Natural killer cell (primary cell): ENCODE measurements at regions not wholly inside any gene's neighbourhood (a gene's known extent, or its start where the extent isn't known, plus 50 kb on each side); places are given as distances from the start of the nearest gene placed in this dataset.

Experiments
- ATAC-seq, 3 donors: fragments of 150-1000 bp in 2 of 3; fragments of 200-7000 bp in 1 of 3; cut with Tn5 transposase; 1 replicate in 1 of 3; 2 replicates in 2 of 3; pipeline ENCODE4 v1.10.0; 2021; ENCODE audit warnings: mild to moderate bottlenecking in 2 of 3, moderate library complexity in 2 of 3
- DNase-seq, 2 donors: peaks; one replicate each; pipeline versions ENCODE4 v3.0.0 to v3.0.0-alpha.2; 2013 to 2021; ENCODE audit warnings: mixed read lengths in 1 of 2
- H3K27ac ChIP-seq: one replicate; pipeline ENCODE4 v1.5.1; 2013; ENCODE audit warnings: mild to moderate bottlenecking, low read length
- H3K27me3 ChIP-seq: one replicate; pipeline ENCODE4 v1.6.1; 2013; ENCODE audit warnings: low read length; ENCODE audit not compliant: control insufficient read depth, insufficient read depth
- H3K36me3 ChIP-seq: one replicate; pipeline ENCODE4 v1.6.1; 2013; ENCODE audit warnings: low read length; ENCODE audit not compliant: control insufficient read depth, insufficient read depth
- H3K4me1 ChIP-seq: one replicate; pipeline ENCODE4 v1.6.1; 2013; ENCODE audit warnings: low read length; ENCODE audit not compliant: control insufficient read depth, insufficient read depth
- H3K4me3 ChIP-seq: one replicate; pipeline ENCODE4 v1.5.1; 2013; ENCODE audit warnings: low read length
- H3K9me3 ChIP-seq: one replicate; pipeline ENCODE4 v1.6.1; 2013; ENCODE audit warnings: low read length; ENCODE audit not compliant: control insufficient read depth, insufficient read depth
- H3K27ac Mint-ChIP-seq, 2 donors: one replicate each; pipeline ENCODE4 v1.8.0; 2022; ENCODE audit warnings: mild to moderate bottlenecking in 2 of 2, mixed read lengths in 2 of 2, moderate library complexity in 1 of 2
- H3K27me3 Mint-ChIP-seq, 2 donors: one replicate each; pipeline ENCODE4 v1.8.0; 2022; ENCODE audit warnings: low read depth in 2 of 2, mixed read lengths in 2 of 2
- H3K36me3 Mint-ChIP-seq: one replicate; pipeline ENCODE4 v1.8.0; 2022; ENCODE audit warnings: mixed read lengths
- H3K4me1 Mint-ChIP-seq, 2 donors: one replicate each; pipeline ENCODE4 v1.8.0; 2022; ENCODE audit warnings: mixed read lengths in 2 of 2
- H3K4me3 Mint-ChIP-seq: one replicate; pipeline ENCODE4 v1.8.0; 2022; ENCODE audit warnings: mild to moderate bottlenecking, moderate library complexity, mixed read lengths
- H3K9me3 Mint-ChIP-seq, 2 donors: one replicate each; pipeline ENCODE4 v1.8.0; 2022; ENCODE audit warnings: mixed read lengths in 2 of 2
- WGBS: methylation state at CpG from one replicate; pipeline ENCODE4 v1.1.7; 2013; ENCODE audit warnings: missing lambda C conversion rate; ENCODE audit not compliant: insufficient coverage; 5-methylcytosine and 5-hydroxymethylcytosine counted together
- intact Hi-C: fragments of 100-400 bp; cut with micrococcal nuclease; formaldehyde crosslinking; loops from one replicate; pipeline ENCODE4 v1.14.2; 2022
- TF ChIP-seq, protein P1 (sequence below): fragments of 200-600 bp; IDR thresholded peaks from one replicate; pipeline ENCODE4 v1.8.0; 2022; ENCODE audit warnings: antibody characterized with exemption

DNA sequence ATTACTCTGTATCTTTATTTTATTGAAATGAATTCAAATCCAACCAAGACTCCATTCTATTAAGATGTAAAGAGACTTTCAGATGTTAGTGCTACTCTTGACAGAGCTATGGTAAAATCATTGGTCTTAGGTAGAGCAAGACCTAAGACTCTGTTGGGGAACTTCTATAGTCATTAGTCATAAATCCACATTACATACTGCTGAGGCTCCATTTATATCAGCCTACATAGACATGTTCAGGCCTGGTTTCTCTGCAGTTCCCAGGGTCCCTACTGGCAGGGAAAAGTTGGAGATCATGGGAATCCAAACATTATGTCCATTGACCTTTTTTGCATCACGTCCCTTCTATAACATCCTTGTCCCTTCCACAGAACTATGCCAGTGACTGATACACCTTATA lies 580.4 kb upstream of the ZEB2 start:
- WGBS, result 95% methylated on average over 1 of the region's 1 CpG
- no peak overlapping the region for H3K27ac ChIP-seq
- no peak for ATAC-seq
- H3K36me3 ChIP-seq, result no peaks in the 10 kb centered on the region
- no peaks in the 10 kb centered on the region for H3K4me1 ChIP-seq
- intact Hi-C loops, result no loop called here
- Mint-ChIP-seq H3K27ac (no peak overlapping the region), H3K9me3 (peaks cover 0 to 3% of the 10 kb centered on the region in 2 donors), H3K4me1 (no peaks in the 10 kb centered on the region), H3K4me3 (no peak overlapping the region), H3K27me3 (peaks cover 8 to 9% of the 10 kb centered on the region in 2 donors), H3K36me3 (no peaks in the 10 kb centered on the region)
- DNase-seq, result no peak
- H3K27me3 ChIP-seq, result no peaks in the 10 kb centered on the region
- H3K4me3 ChIP-seq, result no peak overlapping the region
- TF ChIP-seq, protein P1, sequence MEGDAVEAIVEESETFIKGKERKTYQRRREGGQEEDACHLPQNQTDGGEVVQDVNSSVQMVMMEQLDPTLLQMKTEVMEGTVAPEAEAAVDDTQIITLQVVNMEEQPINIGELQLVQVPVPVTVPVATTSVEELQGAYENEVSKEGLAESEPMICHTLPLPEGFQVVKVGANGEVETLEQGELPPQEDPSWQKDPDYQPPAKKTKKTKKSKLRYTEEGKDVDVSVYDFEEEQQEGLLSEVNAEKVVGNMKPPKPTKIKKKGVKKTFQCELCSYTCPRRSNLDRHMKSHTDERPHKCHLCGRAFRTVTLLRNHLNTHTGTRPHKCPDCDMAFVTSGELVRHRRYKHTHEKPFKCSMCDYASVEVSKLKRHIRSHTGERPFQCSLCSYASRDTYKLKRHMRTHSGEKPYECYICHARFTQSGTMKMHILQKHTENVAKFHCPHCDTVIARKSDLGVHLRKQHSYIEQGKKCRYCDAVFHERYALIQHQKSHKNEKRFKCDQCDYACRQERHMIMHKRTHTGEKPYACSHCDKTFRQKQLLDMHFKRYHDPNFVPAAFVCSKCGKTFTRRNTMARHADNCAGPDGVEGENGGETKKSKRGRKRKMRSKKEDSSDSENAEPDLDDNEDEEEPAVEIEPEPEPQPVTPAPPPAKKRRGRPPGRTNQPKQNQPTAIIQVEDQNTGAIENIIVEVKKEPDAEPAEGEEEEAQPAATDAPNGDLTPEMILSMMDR, result no peak
- H3K9me3 ChIP-seq, result no peaks in the 10 kb centered on the region

DNA sequence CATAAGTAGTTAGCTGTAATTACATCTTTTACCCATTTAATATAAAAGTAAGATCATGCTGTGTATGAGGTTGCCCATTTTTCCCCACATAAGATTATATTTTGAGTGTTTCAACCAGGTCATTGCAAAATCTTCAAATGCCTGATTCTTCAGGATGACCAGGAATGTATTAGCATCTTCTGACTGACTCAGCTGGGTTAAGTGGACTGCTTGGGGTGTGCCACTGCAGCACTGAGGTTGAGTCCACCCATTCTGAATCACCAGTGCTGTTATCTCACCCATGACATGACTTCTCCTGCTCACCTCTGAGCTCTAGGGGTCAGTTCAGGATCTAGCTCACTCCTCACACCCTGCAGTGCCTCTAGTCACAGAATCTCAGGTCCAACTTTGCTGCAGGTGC lies 576.7 kb upstream of the ZEB2 start:
- Mint-ChIP-seq H3K4me3 (no peak overlapping the region), H3K27ac (no peak overlapping the region), H3K4me1 (no peaks in the 10 kb centered on the region), H3K9me3 (peaks cover 0 to 2% of the 10 kb centered on the region in 2 donors), H3K36me3 (no peaks in the 10 kb centered on the region), H3K27me3 (peaks cover 9 to 14% of the 10 kb centered on the region in 2 donors)
- Histone ChIP-seq H3K4me1 (no peaks in the 10 kb centered on the region), H3K36me3 (no peaks in the 10 kb centered on the region), H3K4me3 (no peak overlapping the region), H3K9me3 (no peaks in the 10 kb centered on the region), H3K27ac (no peak overlapping the region), H3K27me3 (no peaks in the 10 kb centered on the region)
- ATAC-seq, result no peak
- no peak for DNase-seq
- TF ChIP-seq, protein P1, result no peak
- intact Hi-C loops, result no loop called here

DNA sequence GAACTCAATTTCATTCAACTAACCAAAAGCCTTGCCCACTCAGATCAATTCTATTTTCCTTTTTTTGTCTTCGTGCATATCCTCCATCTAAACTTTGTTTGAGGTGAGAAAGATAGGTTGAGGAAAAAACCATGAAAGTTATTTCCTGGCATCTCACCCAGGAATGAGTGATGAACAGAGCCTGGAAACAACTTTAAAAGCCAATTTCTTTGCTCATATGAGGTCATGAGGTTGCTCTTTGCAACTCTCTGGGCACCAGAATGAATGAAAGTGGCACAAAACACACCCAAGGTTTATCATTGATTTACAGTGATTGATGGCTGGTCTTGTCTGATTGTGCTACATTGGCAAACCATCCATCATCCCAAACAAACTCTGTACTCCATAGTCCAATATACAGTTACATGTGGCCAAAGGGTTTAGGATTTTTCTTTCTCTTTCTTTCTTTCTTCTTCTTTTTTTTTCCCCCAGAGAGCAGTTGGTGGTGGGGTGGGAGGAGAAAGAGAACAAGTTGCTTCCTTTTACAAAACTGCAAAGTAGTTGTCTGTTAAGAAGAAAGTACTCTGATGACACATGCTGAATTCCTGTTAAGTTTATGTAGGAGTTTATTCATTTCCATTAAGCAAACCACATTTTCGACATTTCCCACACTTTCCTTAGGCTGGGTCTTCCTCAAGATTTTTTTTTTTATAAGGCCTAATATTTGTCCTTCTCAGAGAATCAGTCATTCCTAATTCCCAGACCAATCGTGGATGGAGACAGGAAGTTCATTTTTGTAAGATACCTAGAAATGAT lies 575.9 kb upstream of the ZEB2 start:
- H3K27me3 Mint-ChIP-seq, result peaks cover 9 to 10% of the 10 kb centered on the region in 2 donors
- no peak overlapping the region for H3K4me3 ChIP-seq
- H3K27ac Mint-ChIP-seq, result no peak overlapping the region
- no peaks in the 10 kb centered on the region for H3K27me3 ChIP-seq
- H3K27ac ChIP-seq, result no peak overlapping the region
- intact Hi-C loops, result no loop called here
- H3K4me1 Mint-ChIP-seq, result peaks cover 1 to 2% of the 10 kb centered on the region in 2 donors
- no peak overlapping the region for H3K4me3 Mint-ChIP-seq
- DNase-seq (no peak), ATAC-seq (no peak)
- no CpG with 5 or more reads among the region's 3 CpGs for WGBS
- no peaks in the 10 kb centered on the region for H3K36me3 ChIP-seq
- TF ChIP-seq, protein P1, result no peak
- H3K4me1 ChIP-seq, result no peaks in the 10 kb centered on the region
- H3K36me3 Mint-ChIP-seq, result no peaks in the 10 kb centered on the region
- H3K9me3 Mint-ChIP-seq, result no peaks in the 10 kb centered on the region
- no peaks in the 10 kb centered on the region for H3K9me3 ChIP-seq

DNA sequence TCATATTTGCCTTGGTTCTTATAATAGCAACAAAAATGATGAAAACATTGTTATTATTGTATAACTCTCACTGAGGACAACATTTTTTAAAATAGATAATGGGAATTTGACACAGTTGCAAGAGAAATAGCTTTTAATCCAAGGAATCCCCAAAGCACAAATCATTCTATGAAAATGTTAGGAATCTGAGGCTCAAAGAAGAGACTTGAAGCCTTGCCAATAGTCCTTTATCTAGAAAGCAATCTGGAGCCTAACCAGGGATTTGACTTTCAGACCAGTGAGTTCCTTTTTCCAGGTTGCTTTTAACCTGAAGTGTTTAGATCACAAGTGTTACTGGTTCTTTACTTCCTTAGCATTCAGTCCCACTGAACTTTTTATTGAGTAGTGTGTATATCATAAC lies 574.5 kb upstream of the ZEB2 start:
- H3K27me3 ChIP-seq, result no peaks in the 10 kb centered on the region
- Mint-ChIP-seq H3K36me3 (peaks cover 5% of the 10 kb centered on the region), H3K4me3 (no peak overlapping the region), H3K4me1 (peaks cover 7 to 8% of the 10 kb centered on the region in 2 donors), H3K27ac (no peak overlapping the region), H3K27me3 (peaks cover 6 to 7% of the 10 kb centered on the region in 2 donors), H3K9me3 (no peaks in the 10 kb centered on the region)
- H3K9me3 ChIP-seq, result no peaks in the 10 kb centered on the region
- no peaks in the 10 kb centered on the region for H3K36me3 ChIP-seq
- intact Hi-C loops, result no loop called here
- H3K4me1 ChIP-seq, result no peaks in the 10 kb centered on the region
- no peak overlapping the region for H3K27ac ChIP-seq
- TF ChIP-seq, protein P1, result no peak
- ATAC-seq (no peak), DNase-seq (no peak)
- no peak overlapping the region for H3K4me3 ChIP-seq
